Skeletal muscle satellite cell (primary cell): ENCODE measurements at regions not wholly inside any gene's neighbourhood (a gene's known extent, or its start where the extent isn't known, plus 50 kb on each side); places are given as distances from the start of the nearest gene placed in this dataset.

Experiments used
- H3K27me3 ChIP-seq: 2 replicates; pipeline ENCODE4 v1.7.0; 2013; ENCODE audit warnings: low read length; ENCODE audit not compliant: control insufficient read depth, insufficient read depth
- H3K36me3 ChIP-seq: 2 replicates; pipeline ENCODE4 v1.7.0; 2013; ENCODE audit warnings: mild to moderate bottlenecking, control low read depth, low read length; ENCODE audit not compliant: insufficient read depth
- H3K4me1 ChIP-seq: 2 replicates; pipeline ENCODE4 v1.7.0; 2013; ENCODE audit warnings: low read length; ENCODE audit not compliant: control insufficient read depth, insufficient read depth
- H3K4me2 ChIP-seq: 2 replicates; pipeline ENCODE4 v1.7.0; 2013; ENCODE audit warnings: mild to moderate bottlenecking, low read length
- H3K4me3 ChIP-seq: 2 replicates; pipeline ENCODE4 v1.7.0; 2013; ENCODE audit warnings: low read length
- H3K9ac ChIP-seq: 2 replicates; pipeline ENCODE4 v1.7.0; 2013; ENCODE audit warnings: mild to moderate bottlenecking, low read depth, low read length, moderate library complexity
- H3K9me3 ChIP-seq: replicated peaks from 2 replicates; pipeline ENCODE4 v1.7.0; 2013; ENCODE audit warnings: mild to moderate bottlenecking, control low read depth, low read length

GRCh38 chr16:86286991-86287663 is 223.2 kb upstream of the FOXF1 start:
- H3K27me3 ChIP-seq = peaks cover 66% of the 10 kb centered on the region
- no peaks in the 10 kb centered on the region for H3K9me3 ChIP-seq
- no peak overlapping the region for H3K4me3 ChIP-seq
- H3K9ac ChIP-seq = no peak overlapping the region
- H3K36me3 ChIP-seq = no peaks in the 10 kb centered on the region
- H3K4me1 ChIP-seq = no peaks in the 10 kb centered on the region
- H3K4me2 ChIP-seq = no peak overlapping the region

GRCh38 chr16:86287664-86288201 is 222.6 kb upstream of the FOXF1 start:
- no peak overlapping the region for H3K4me2 ChIP-seq
- no peak overlapping the region for H3K9ac ChIP-seq
- H3K9me3 ChIP-seq = no peaks in the 10 kb centered on the region
- H3K36me3 ChIP-seq = no peaks in the 10 kb centered on the region
- peaks cover 72% of the 10 kb centered on the region for H3K27me3 ChIP-seq
- no peaks in the 10 kb centered on the region for H3K4me1 ChIP-seq
- no peak overlapping the region for H3K4me3 ChIP-seq

DNA sequence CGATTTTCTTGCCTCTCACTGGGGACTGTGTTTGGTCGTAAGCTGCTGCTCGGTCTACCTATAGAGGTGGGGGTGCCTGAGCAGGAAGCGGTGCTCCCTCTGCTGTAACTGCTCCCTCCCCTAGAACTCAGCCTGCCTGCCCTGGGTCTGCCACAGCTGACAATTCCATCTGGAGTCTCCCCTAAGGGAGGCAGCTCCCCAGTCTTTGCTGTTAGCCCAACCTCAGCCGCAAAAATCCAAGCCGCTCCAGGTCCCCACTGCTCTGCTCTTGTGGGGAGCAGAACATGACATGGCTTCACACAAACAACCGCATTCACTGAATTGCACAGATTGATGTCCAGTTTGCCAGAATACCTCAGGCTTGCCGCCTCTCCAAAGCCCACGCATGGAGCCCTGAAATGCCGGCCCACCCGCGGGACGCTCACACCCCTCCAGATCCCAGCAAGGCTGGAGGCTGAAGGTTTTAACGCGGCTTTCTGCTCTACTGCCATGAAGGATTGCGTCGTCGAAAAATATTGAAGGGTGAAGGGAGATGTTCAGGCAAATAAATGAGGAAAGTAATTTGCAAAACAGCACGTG is 221.5 kb upstream of the FOXF1 start:
- Histone ChIP-seq H3K36me3 (no peaks in the 10 kb centered on the region), H3K9ac (no peak overlapping the region), H3K4me3 (no peak overlapping the region), H3K27me3 (peaks cover 75% of the 10 kb centered on the region), H3K4me2 (no peak overlapping the region), H3K4me1 (no peaks in the 10 kb centered on the region), H3K9me3 (no peaks in the 10 kb centered on the region)

GRCh38 chr16:86289304-86289703 is 221.0 kb upstream of the FOXF1 start:
- H3K36me3 ChIP-seq = no peaks in the 10 kb centered on the region
- H3K4me1 ChIP-seq = no peaks in the 10 kb centered on the region
- no peak overlapping the region for H3K4me3 ChIP-seq
- peaks cover 75% of the 10 kb centered on the region for H3K27me3 ChIP-seq
- no peak overlapping the region for H3K9ac ChIP-seq
- H3K9me3 ChIP-seq = no peaks in the 10 kb centered on the region
- H3K4me2 ChIP-seq = no peak overlapping the region

DNA sequence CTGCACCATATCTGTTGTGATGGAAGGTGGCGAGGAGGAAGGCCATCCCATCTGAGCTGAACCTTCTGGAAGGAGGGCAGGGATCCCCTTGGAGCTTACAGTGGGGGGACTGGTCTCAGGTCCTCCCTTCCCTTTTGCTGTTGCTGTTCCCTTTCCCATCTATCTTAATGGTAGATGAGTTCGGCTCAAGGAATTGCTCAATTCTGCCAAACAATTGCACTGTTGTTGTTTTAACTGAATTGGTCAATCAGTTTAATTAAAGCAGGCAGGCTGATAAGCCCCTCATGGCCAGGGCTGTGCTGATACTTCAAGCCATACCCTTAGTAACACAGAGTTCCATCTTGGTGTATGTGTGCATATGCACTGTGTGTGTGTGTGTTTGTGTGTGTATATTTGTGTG is 220.4 kb upstream of the FOXF1 start:
- H3K36me3 ChIP-seq = no peaks in the 10 kb centered on the region
- H3K4me1 ChIP-seq = no peaks in the 10 kb centered on the region
- H3K9ac ChIP-seq = no peak overlapping the region
- H3K27me3 ChIP-seq = peaks cover 73% of the 10 kb centered on the region
- H3K9me3 ChIP-seq = no peaks in the 10 kb centered on the region
- no peak overlapping the region for H3K4me2 ChIP-seq
- no peak overlapping the region for H3K4me3 ChIP-seq

GRCh38 chr16:86291491-86291890 is 218.8 kb upstream of the FOXF1 start:
- H3K27me3 ChIP-seq = peaks cover 61% of the 10 kb centered on the region
- H3K4me1 ChIP-seq = no peaks in the 10 kb centered on the region
- H3K36me3 ChIP-seq = no peaks in the 10 kb centered on the region
- no peaks in the 10 kb centered on the region for H3K9me3 ChIP-seq
- no peak overlapping the region for H3K4me3 ChIP-seq
- H3K4me2 ChIP-seq = no peak overlapping the region
- no peak overlapping the region for H3K9ac ChIP-seq

- Histone ChIP-seq H3K4me2 (no peak overlapping the region), H3K27me3 (peaks cover 58% of the 10 kb centered on the region), H3K9me3 (no peaks in the 10 kb centered on the region), H3K4me3 (no peak overlapping the region), H3K4me1 (no peaks in the 10 kb centered on the region), H3K9ac (no peak overlapping the region), H3K36me3 (no peaks in the 10 kb centered on the region)
Measured at GRCh38 chr16:86292171-86292775, 218.1 kb upstream of the FOXF1 start.

- Histone ChIP-seq H3K27me3 (peaks cover 58% of the 10 kb centered on the region), H3K9ac (no peak overlapping the region)
Measured at GRCh38 chr16:86292942-86293341, 217.4 kb upstream of the FOXF1 start.

GRCh38 chr16:86293906-86294305 is 216.4 kb upstream of the FOXF1 start:
- Histone ChIP-seq H3K9ac (no peak overlapping the region), H3K36me3 (no peaks in the 10 kb centered on the region), H3K4me1 (no peaks in the 10 kb centered on the region), H3K4me2 (no peak overlapping the region), H3K27me3 (peaks cover 58% of the 10 kb centered on the region), H3K9me3 (no peaks in the 10 kb centered on the region), H3K4me3 (no peak overlapping the region)

More at GRCh38 chr16:86292942-86293341, 217.4 kb upstream of the FOXF1 start:
- Histone ChIP-seq H3K9me3 (no peaks in the 10 kb centered on the region), H3K4me3 (no peak overlapping the region), H3K4me1 (no peaks in the 10 kb centered on the region), H3K36me3 (no peaks in the 10 kb centered on the region), H3K4me2 (no peak overlapping the region)

DNA sequence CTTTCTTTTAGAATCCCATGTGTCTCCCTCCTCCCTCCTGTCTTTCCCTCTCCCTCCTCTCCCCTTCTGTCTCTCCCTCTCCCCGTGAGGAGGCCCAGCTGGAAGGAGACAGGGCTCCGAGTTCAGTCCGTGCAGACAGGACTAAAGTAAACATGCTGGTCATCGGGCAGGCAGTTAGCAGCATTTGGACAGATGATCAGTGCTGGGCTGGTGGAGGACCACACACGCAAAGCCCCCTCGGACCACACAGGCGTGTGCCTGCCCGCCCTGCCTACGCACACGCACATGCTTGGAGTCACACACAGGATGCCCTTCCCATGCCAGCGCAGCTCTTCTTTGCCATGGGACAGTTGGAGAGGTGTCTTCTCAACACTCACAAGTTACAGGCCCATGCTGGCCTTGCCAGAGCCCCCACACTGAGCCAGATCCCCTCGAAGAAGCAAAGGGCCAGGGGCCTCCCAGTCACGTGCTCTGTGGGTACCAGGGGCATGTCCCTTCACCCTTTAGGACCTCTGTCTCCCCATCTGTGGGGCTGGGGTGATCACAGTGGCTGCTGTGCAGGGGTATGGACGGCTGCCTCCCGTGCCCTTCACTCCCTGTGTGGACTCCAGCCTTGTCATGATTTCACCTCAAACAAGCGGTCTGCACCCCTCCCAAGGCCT is 215.7 kb upstream of the FOXF1 start:
- Histone ChIP-seq H3K4me1 (no peaks in the 10 kb centered on the region), H3K27me3 (peaks cover 56% of the 10 kb centered on the region), H3K36me3 (no peaks in the 10 kb centered on the region), H3K9me3 (no peaks in the 10 kb centered on the region), H3K9ac (no peak overlapping the region), H3K4me3 (no peak overlapping the region), H3K4me2 (no peak overlapping the region)

DNA sequence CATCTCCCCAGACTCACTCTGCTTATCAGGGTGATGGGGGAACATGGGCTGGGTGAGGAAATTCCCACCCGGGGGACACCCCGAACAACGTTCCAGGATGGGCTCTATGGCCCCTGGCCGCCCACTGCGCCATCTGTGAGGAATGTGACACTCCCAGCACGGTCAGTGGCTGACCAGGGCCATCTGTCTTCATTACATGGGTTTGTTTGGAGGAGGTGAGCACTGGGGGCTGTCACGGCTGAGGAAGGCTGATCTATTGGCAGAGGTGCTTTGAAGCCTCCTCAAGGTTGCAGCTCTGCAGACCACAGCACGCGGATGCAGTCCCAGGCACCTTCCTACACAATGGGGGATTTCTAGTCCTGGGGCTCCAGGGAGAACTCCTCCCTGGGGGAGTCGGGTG is 214.1 kb upstream of the FOXF1 start:
- no peaks in the 10 kb centered on the region for H3K4me1 ChIP-seq
- H3K4me2 ChIP-seq = no peak overlapping the region
- no peaks in the 10 kb centered on the region for H3K36me3 ChIP-seq
- H3K27me3 ChIP-seq = peaks cover 58% of the 10 kb centered on the region
- H3K9ac ChIP-seq = no peak overlapping the region
- no peak overlapping the region for H3K4me3 ChIP-seq
- H3K9me3 ChIP-seq = no peaks in the 10 kb centered on the region
